Astrocyte (in vitro differentiated cells and primary cell): ENCODE measurements at regions not wholly inside any gene's neighbourhood (a gene's known extent, or its start where the extent isn't known, plus 50 kb on each side); places are given as distances from the start of the nearest gene placed in this dataset.

ENCODE experiments used
- DNase-seq: peaks from one replicate; pipeline ENCODE4 v3.0.0-alpha.2; 2010; ENCODE audit warnings: low read depth
- FAIRE-seq: peaks from 2 replicates; lab custom pipeline; 2011; peaks lifted over from hg19 to GRCh38; lab: Jason Lieb, UNC
- H2AFZ ChIP-seq: 2 replicates; pipeline ENCODE4 v1.6.0; 2012; ENCODE audit warnings: low read depth, low read length, inconsistent platforms
- H3K27ac ChIP-seq: 2 replicates; pipeline ENCODE4 v1.5.1; 2011; ENCODE audit warnings: low read depth, low read length, inconsistent platforms
- H3K27me3 ChIP-seq: 2 replicates; pipeline ENCODE4 v1.6.0; 2011; ENCODE audit warnings: low read length, inconsistent platforms; ENCODE audit not compliant: insufficient read depth
- H3K36me3 ChIP-seq: 2 replicates; pipeline ENCODE4 v1.5.1; 2011; ENCODE audit warnings: low read length, inconsistent platforms; ENCODE audit not compliant: insufficient read depth
- H3K4me1 ChIP-seq: 2 replicates; pipeline ENCODE4 v1.5.1; 2011; ENCODE audit warnings: low read length, inconsistent platforms; ENCODE audit not compliant: insufficient read depth
- H3K4me2 ChIP-seq: 2 replicates; pipeline ENCODE4 v1.6.0; 2012; ENCODE audit warnings: low read length, inconsistent platforms
- H3K4me3 ChIP-seq: 2 replicates; pipeline ENCODE4 v1.5.1; 2011; ENCODE audit warnings: low read depth, mild to moderate bottlenecking, low read length, inconsistent platforms; ENCODE audit not compliant: insufficient read depth
- H3K79me2 ChIP-seq: 2 replicates; pipeline ENCODE4 v1.6.0; 2012; ENCODE audit warnings: mild to moderate bottlenecking, low read length, inconsistent platforms; ENCODE audit not compliant: insufficient read depth
- H3K9ac ChIP-seq: 2 replicates; pipeline ENCODE4 v1.6.0; 2012; ENCODE audit warnings: mild to moderate bottlenecking, low read length, inconsistent platforms
- H3K9me3 ChIP-seq: 2 replicates; pipeline ENCODE4 v1.5.1; 2012; ENCODE audit warnings: low read depth, mild to moderate bottlenecking, low read length, inconsistent platforms; ENCODE audit not compliant: insufficient read depth
- H4K20me1 ChIP-seq: 2 replicates; pipeline ENCODE4 v1.6.0; 2012; ENCODE audit warnings: low read length, inconsistent platforms; ENCODE audit not compliant: insufficient read depth
- H3K27ac Mint-ChIP-seq: one replicate; pipeline ENCODE4 v1.8.0; 2021; ENCODE audit warnings: mild to moderate bottlenecking, mixed read lengths; ENCODE audit not compliant: unreplicated experiment
- H3K27me3 Mint-ChIP-seq: one replicate; pipeline ENCODE4 v1.8.0; 2021; ENCODE audit warnings: low read depth, mixed read lengths; ENCODE audit not compliant: unreplicated experiment
- H3K36me3 Mint-ChIP-seq: one replicate; pipeline ENCODE4 v1.8.0; 2021; ENCODE audit warnings: low read depth, mixed read lengths; ENCODE audit not compliant: unreplicated experiment
- H3K4me1 Mint-ChIP-seq: one replicate; pipeline ENCODE4 v1.8.0; 2021; ENCODE audit warnings: low read depth, mixed read lengths; ENCODE audit not compliant: unreplicated experiment
- H3K4me3 Mint-ChIP-seq: one replicate; pipeline ENCODE4 v1.8.0; 2021; ENCODE audit warnings: mild to moderate bottlenecking, moderate library complexity, mixed read lengths; ENCODE audit not compliant: unreplicated experiment
- H3K9me3 Mint-ChIP-seq: one replicate; pipeline ENCODE4 v1.8.0; 2021; ENCODE audit warnings: mild to moderate bottlenecking, mixed read lengths; ENCODE audit not compliant: unreplicated experiment
- EZH2 ChIP-seq: IDR thresholded peaks from 2 replicates; pipeline ENCODE4 v1.6.1; 2012; ENCODE audit warnings: mild to moderate bottlenecking, low read length, inconsistent platforms; ENCODE audit not compliant: insufficient read depth
- TF ChIP-seq, protein P1 (sequence below): IDR thresholded peaks from 2 replicates; pipeline ENCODE4 v1.5.1; 2011; ENCODE audit warnings: low read depth, mild to moderate bottlenecking, inconsistent platforms, low read length, moderate library complexity; ENCODE audit not compliant: insufficient read depth

DNA sequence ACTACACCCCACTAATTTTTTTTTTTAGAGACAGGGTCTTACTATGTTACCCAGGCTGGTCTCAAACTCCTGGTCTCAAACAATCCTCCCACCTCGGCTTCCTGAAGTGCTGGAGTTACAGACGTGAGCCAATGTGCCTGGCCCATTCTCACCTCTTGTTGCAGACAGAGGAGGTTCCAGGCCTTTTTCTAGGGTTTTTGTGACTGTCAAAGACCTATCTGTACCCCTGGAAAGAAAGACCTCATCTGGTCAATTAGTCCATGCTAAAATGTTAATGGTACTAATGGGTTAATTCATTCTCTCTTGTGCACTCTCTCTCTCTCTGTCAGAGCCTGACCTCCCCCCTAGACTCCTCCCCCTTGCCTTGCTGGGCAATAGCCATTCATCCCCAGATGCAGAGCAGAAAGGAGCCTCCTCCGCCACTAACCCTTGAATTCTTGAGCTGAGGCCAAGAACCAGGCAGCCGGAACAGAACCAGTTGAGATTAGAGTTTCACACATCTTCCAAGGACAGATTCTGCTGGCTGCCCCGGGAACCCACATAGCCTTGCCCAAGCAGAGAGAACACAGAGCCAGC lies 209.7 kb downstream of the SKIDA1 start:
- no peaks in the 10 kb centered on the region for H3K36me3 Mint-ChIP-seq
- Histone ChIP-seq H2AFZ (peak overlapping the region; percentile 67), H3K27me3 (no peaks in the 10 kb centered on the region), H3K4me1 (peaks cover 31% of the 10 kb centered on the region), H3K4me2 (peak overlapping the region; percentile 66), H4K20me1 (no peaks in the 10 kb centered on the region), H3K27ac (peak overlapping the region; percentile 13), H3K4me3 (no peak overlapping the region), H3K9me3 (no peaks in the 10 kb centered on the region), H3K79me2 (no peaks in the 10 kb centered on the region), H3K36me3 (no peaks in the 10 kb centered on the region), H3K9ac (peak overlapping the region; percentile 25)
- no peaks in the 10 kb centered on the region for H3K9me3 Mint-ChIP-seq
- peak overlapping the region; percentile 88 for H3K27ac Mint-ChIP-seq
- FAIRE-seq (peak; percentile 55), DNase-seq (peak; percentile 90)
- H3K4me1 Mint-ChIP-seq, result peaks cover 46% of the 10 kb centered on the region
- no peaks in the 10 kb centered on the region for H3K27me3 Mint-ChIP-seq
- no peak for TF ChIP-seq EZH2
- TF ChIP-seq, protein P1, sequence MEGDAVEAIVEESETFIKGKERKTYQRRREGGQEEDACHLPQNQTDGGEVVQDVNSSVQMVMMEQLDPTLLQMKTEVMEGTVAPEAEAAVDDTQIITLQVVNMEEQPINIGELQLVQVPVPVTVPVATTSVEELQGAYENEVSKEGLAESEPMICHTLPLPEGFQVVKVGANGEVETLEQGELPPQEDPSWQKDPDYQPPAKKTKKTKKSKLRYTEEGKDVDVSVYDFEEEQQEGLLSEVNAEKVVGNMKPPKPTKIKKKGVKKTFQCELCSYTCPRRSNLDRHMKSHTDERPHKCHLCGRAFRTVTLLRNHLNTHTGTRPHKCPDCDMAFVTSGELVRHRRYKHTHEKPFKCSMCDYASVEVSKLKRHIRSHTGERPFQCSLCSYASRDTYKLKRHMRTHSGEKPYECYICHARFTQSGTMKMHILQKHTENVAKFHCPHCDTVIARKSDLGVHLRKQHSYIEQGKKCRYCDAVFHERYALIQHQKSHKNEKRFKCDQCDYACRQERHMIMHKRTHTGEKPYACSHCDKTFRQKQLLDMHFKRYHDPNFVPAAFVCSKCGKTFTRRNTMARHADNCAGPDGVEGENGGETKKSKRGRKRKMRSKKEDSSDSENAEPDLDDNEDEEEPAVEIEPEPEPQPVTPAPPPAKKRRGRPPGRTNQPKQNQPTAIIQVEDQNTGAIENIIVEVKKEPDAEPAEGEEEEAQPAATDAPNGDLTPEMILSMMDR, result no peak
- H3K4me3 Mint-ChIP-seq, result peak overlapping the region; percentile 71

DNA sequence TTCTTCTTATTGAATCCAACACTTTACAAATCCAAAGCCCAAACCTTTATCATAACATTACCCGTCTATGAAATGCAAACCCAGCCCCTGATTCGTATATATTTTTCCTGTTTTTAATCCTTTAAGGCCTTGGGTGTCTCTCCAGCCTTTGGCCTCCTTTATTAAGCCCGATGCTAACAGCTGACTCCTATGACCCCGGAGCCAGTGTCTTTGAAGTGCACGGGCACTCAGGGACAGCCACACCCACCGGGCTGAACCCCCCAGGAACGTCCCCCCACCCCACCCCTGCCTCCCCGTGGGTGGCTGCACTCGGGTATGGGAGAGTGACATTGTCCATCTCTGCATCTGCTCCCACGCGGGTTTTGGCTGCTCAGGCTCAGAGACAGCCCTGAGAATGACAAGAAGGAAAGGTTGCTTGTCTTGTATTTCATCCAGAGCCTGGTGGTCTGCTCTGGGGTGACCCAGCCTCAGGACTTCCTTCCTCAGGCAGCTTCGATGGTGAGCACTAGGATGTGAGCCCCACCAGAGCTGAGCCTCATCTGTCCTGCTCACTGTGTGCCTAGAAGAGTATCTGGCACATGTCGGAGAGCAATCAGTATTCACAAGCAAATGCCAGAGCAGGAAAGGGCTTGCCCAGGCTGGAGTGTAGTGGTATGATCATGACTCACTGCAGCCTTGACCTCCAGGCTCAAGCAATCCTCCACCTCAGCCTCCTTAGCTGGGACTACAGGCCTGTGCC lies 210.4 kb downstream of the SKIDA1 start:
- H3K4me2 ChIP-seq, result peak overlapping the region; percentile 66
- H3K9me3 ChIP-seq, result no peaks in the 10 kb centered on the region
- peak overlapping the region; percentile 25 for H3K9ac ChIP-seq
- peaks cover 46% of the 10 kb centered on the region for H3K4me1 Mint-ChIP-seq
- H3K36me3 Mint-ChIP-seq, result no peaks in the 10 kb centered on the region
- peak overlapping the region; percentile 28 for H3K4me3 Mint-ChIP-seq
- peak overlapping the region; percentile 67 for H2AFZ ChIP-seq
- FAIRE-seq (no peak), DNase-seq (peak; percentile 58)
- no peaks in the 10 kb centered on the region for H3K27me3 Mint-ChIP-seq
- H3K9me3 Mint-ChIP-seq, result no peaks in the 10 kb centered on the region
- H3K27me3 ChIP-seq, result no peaks in the 10 kb centered on the region
- peaks cover 31% of the 10 kb centered on the region for H3K4me1 ChIP-seq
- no peaks in the 10 kb centered on the region for H3K79me2 ChIP-seq
- no peaks in the 10 kb centered on the region for H3K36me3 ChIP-seq
- no peak overlapping the region for H3K4me3 ChIP-seq
- TF ChIP-seq, protein P1, result no peak
- TF ChIP-seq EZH2, result no peak
- H3K27ac Mint-ChIP-seq, result peak overlapping the region; percentile 88
- H4K20me1 ChIP-seq, result no peaks in the 10 kb centered on the region
- H3K27ac ChIP-seq, result peak overlapping the region; percentile 52

DNA sequence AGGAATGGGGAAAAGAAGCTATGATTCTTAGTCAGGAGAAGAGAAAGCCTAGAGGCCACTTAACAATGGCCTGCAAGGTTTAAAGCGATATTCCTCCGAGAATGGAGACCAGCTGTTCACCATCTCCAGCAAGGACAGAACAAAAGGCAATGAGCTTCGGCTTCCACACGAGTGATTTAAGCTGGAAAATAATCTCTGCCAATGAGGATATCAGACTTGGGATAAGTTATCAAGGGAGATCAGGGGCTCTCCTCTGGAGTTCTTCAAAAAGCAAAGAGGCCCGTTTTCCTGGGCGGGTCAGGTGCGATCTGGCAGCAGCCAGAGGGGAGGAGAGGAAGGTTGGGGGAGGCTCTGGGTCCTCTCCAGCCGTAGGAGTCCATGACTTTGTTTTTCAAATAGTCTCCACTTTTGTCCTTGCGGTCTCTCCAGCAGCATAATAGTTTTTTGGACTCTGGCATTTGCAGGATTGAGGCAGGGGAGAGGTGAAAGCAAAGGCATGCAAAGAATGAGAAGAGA lies 211.3 kb downstream of the SKIDA1 start:
- TF ChIP-seq EZH2, result no peak
- TF ChIP-seq, protein P1, result no peak
- H3K4me3 ChIP-seq, result no peak overlapping the region
- Mint-ChIP-seq H3K36me3 (no peaks in the 10 kb centered on the region), H3K27me3 (no peaks in the 10 kb centered on the region), H3K4me3 (peak overlapping the region; percentile 6), H3K4me1 (peaks cover 46% of the 10 kb centered on the region), H3K27ac (peak overlapping the region; percentile 78), H3K9me3 (no peaks in the 10 kb centered on the region)
- no peaks in the 10 kb centered on the region for H3K9me3 ChIP-seq
- H3K27ac ChIP-seq, result no peak overlapping the region
- no peaks in the 10 kb centered on the region for H4K20me1 ChIP-seq
- H3K4me1 ChIP-seq, result peaks cover 31% of the 10 kb centered on the region
- peak overlapping the region; percentile 25 for H3K9ac ChIP-seq
- no peaks in the 10 kb centered on the region for H3K27me3 ChIP-seq
- DNase-seq (peak; percentile 66), FAIRE-seq (no peak)
- peak overlapping the region; percentile 67 for H2AFZ ChIP-seq
- H3K4me2 ChIP-seq, result peak overlapping the region; percentile 66
- H3K79me2 ChIP-seq, result no peaks in the 10 kb centered on the region
- H3K36me3 ChIP-seq, result no peaks in the 10 kb centered on the region
